ENCODE measurements at regions not wholly inside any gene's neighbourhood (a gene's known extent, or its start where the extent isn't known, plus 50 kb on each side); places are given as distances from the start of the nearest gene placed in this dataset.

GRCh38 chr4:15130441-15130840 lies 128.2 kb downstream of the CPEB2 start:
- no peak for DNase-seq (ENCODE audit: low read depth)

- no peak for DNase-seq (ENCODE audit: low read depth)
These were observed 129.3 kb downstream of the CPEB2 start for GRCh38 chr4:15131551-15131950.

GRCh38 chr4:15132739-15133138 lies 130.5 kb downstream of the CPEB2 start:
- no peak for DNase-seq (ENCODE audit: low read depth)

GRCh38 chr4:15139599-15139998 lies 137.3 kb downstream of the CPEB2 start:
- DNase-seq (ENCODE audit: low read depth): no peak

GRCh38 chr4:15142201-15142600 lies 139.9 kb downstream of the CPEB2 start:
- DNase-seq (ENCODE audit: low read depth): no peak

GRCh38 chr4:15143551-15143950 lies 141.3 kb downstream of the CPEB2 start:
- DNase-seq (ENCODE audit: low read depth): no peak

- DNase-seq (ENCODE audit: low read depth): no peak
These were observed 142.1 kb downstream of the CPEB2 start for GRCh38 chr4:15144249-15144966.

GRCh38 chr4:15144967-15145295 lies 142.7 kb downstream of the CPEB2 start:
- DNase-seq (ENCODE audit: low read depth): no peak

- DNase-seq (ENCODE audit: low read depth): no peak
These were observed 143.4 kb downstream of the CPEB2 start for GRCh38 chr4:15145709-15146108.

- DNase-seq (ENCODE audit: low read depth): no peak
These were observed 145.4 kb downstream of the CPEB2 start for GRCh38 chr4:15147714-15148113.

- DNase-seq (ENCODE audit: low read depth): no peak
These were observed 145.9 kb downstream of the CPEB2 start for GRCh38 chr4:15148199-15148598.

- no peak for DNase-seq (ENCODE audit: low read depth)
These were observed 146.4 kb downstream of the CPEB2 start for GRCh38 chr4:15148691-15149090.

- DNase-seq (ENCODE audit: low read depth): no peak
These were observed 147.1 kb downstream of the CPEB2 start for GRCh38 chr4:15149234-15149838.

- no peak for DNase-seq (ENCODE audit: low read depth)
These were observed 147.7 kb downstream of the CPEB2 start for GRCh38 chr4:15149839-15150592.

- DNase-seq (ENCODE audit: low read depth): no peak
These were observed 148.3 kb downstream of the CPEB2 start for GRCh38 chr4:15150631-15151030.

- no peak for DNase-seq (ENCODE audit: low read depth)
These were observed 148.8 kb downstream of the CPEB2 start for GRCh38 chr4:15151033-15151432.

- no peak for DNase-seq (ENCODE audit: low read depth)
These were observed 151.4 kb downstream of the CPEB2 start for GRCh38 chr4:15153662-15154061.

GRCh38 chr4:15158406-15159091 lies 156.3 kb downstream of the CPEB2 start:
- DNase-seq (ENCODE audit: low read depth): no peak

GRCh38 chr4:15159477-15160019 lies 157.3 kb downstream of the CPEB2 start:
- no peak for DNase-seq (ENCODE audit: low read depth)

- DNase-seq (ENCODE audit: low read depth): no peak
These were observed 159.2 kb downstream of the CPEB2 start for GRCh38 chr4:15161439-15161838.

- no peak for DNase-seq (ENCODE audit: low read depth)
These were observed 159.8 kb downstream of the CPEB2 start for GRCh38 chr4:15162046-15162445.

GRCh38 chr4:15162465-15163283 lies 160.4 kb downstream of the CPEB2 start:
- no peak for DNase-seq (ENCODE audit: low read depth)

Measured in T-helper 22 cell (primary cell).